Lung (tissue), 11 donors: ENCODE measurements at regions not wholly inside any gene's neighbourhood (a gene's known extent, or its start where the extent isn't known, plus 50 kb on each side); places are given as distances from the start of the nearest gene placed in this dataset.

Experiments used
- ATAC-seq: fragments of 200-7000 bp; cut with Tn5 transposase; one replicate; pipeline ENCODE4 v1.9.1; 2020; ENCODE audit warnings: moderate number of reproducible peaks; ENCODE audit not compliant: insufficient read depth, low FRiP score
- DNase-seq, 3 donors: peaks; one replicate each; pipeline ENCODE4 v3.0.0-alpha.2; 2013 to 2017
- H3K27ac ChIP-seq, 2 donors: one replicate each; pipeline ENCODE4 v1.5.1; 2013; ENCODE audit warnings: mild to moderate bottlenecking in 2 of 2, moderate library complexity in 2 of 2, control low read depth in 1 of 2, inconsistent platforms in 1 of 2, low read depth in 1 of 2, low read length in 1 of 2
- H3K27me3 ChIP-seq, 3 donors: one replicate each; pipeline ENCODE4 v1.5.1; 2013; ENCODE audit warnings: low read length in 2 of 3; ENCODE audit not compliant: control insufficient read depth in 3 of 3, insufficient read depth in 3 of 3
- H3K36me3 ChIP-seq, 4 donors: one replicate each; pipeline ENCODE4 v1.5.1; 2013; ENCODE audit warnings: low read length in 4 of 4, mild to moderate bottlenecking in 1 of 4, moderate library complexity in 1 of 4; ENCODE audit not compliant: control insufficient read depth in 4 of 4, insufficient read depth in 4 of 4
- H3K4me1 ChIP-seq, 5 donors: one replicate each; pipeline ENCODE4 v1.5.1; 2013; ENCODE audit warnings: low read length in 5 of 5, mild to moderate bottlenecking in 2 of 5, moderate library complexity in 1 of 5; ENCODE audit not compliant: control insufficient read depth in 5 of 5, insufficient read depth in 5 of 5
- H3K4me3 ChIP-seq: one replicate; pipeline ENCODE4 v1.5.1; 2013; ENCODE audit warnings: mild to moderate bottlenecking, control low read depth, moderate library complexity
- H3K9ac ChIP-seq, 2 donors: one replicate each; pipeline ENCODE4 v1.5.1; 2013; ENCODE audit warnings: low read length in 2 of 2, control low read depth in 1 of 2; ENCODE audit not compliant: insufficient read depth in 1 of 2
- H3K9me3 ChIP-seq, 4 donors: one replicate each; pipeline ENCODE4 v1.5.1; 2013; ENCODE audit warnings: low read length in 3 of 4, mild to moderate bottlenecking in 1 of 4, moderate library complexity in 1 of 4; ENCODE audit not compliant: control insufficient read depth in 4 of 4, insufficient read depth in 3 of 4
- CTCF ChIP-seq: IDR thresholded peaks from 2 replicates; pipeline ENCODE4 v1.5.1; 2012; ENCODE audit warnings: mild to moderate bottlenecking; ENCODE audit errors: control extremely low read depth, extremely low read depth
- WGBS, 2 donors: extraction: QIAGEN DNeasy Blood & Tissue Kit; methylation state at CpG; one replicate each; pipeline ENCODE4 v1.1.7; 2013; 5-methylcytosine and 5-hydroxymethylcytosine counted together
- donor health status: control.
- donor health status: control.
- donor health status: Bipolar disorder and iron deficiency.
- donor health status: healthy.
- donor health status: DM: yes; HTN: yes; CAD: no.

GRCh38 chr6:120411394-120411793, 922.9 kb downstream of the TBC1D32 start:
- Histone ChIP-seq H3K27me3 (no peaks in the 10 kb centered on the region), H3K9me3 (no peaks in the 10 kb centered on the region), H3K27ac (no peak overlapping the region), H3K9ac (no peak overlapping the region), H3K4me1 (peaks cover 0 to 2% (median 0%) of the 10 kb centered on the region in 5 donors), H3K4me3 (no peak overlapping the region), H3K36me3 (no peaks in the 10 kb centered on the region)
- no peak for DNase-seq
- no peak for ATAC-seq
- 84 to 85% methylated on average over 3 of the region's 3 CpGs for WGBS, 2 donors
- TF ChIP-seq CTCF, result no peak

- Histone ChIP-seq H3K9ac (no peak overlapping the region), H3K4me1 (peaks cover 0 to 2% (median 0%) of the 10 kb centered on the region in 5 donors), H3K27ac (no peak overlapping the region), H3K36me3 (no peaks in the 10 kb centered on the region), H3K27me3 (no peaks in the 10 kb centered on the region), H3K9me3 (peaks cover 0 to 5% (median 0%) of the 10 kb centered on the region in 4 donors), H3K4me3 (no peak overlapping the region)
- ATAC-seq (no peak), DNase-seq (no peak)
- WGBS, 2 donors, result 83 to 96% methylated on average over 1 of the region's 1 CpG
- TF ChIP-seq CTCF, result no peak
These were observed 923.7 kb downstream of the TBC1D32 start for GRCh38 chr6:120410586-120410985.

GRCh38 chr6:120407696-120408095, 926.6 kb downstream of the TBC1D32 start:
- Histone ChIP-seq H3K9ac (no peak overlapping the region), H3K4me1 (no peaks in the 10 kb centered on the region), H3K27ac (no peak overlapping the region), H3K36me3 (no peaks in the 10 kb centered on the region), H3K4me3 (no peak overlapping the region), H3K9me3 (peaks cover 0 to 5% (median 0%) of the 10 kb centered on the region in 4 donors), H3K27me3 (no peaks in the 10 kb centered on the region)
- DNase-seq (no peak), ATAC-seq (no peak)
- TF ChIP-seq CTCF, result no peak

GRCh38 chr6:120405947-120406346, 928.3 kb downstream of the TBC1D32 start:
- H3K4me1 ChIP-seq, result no peaks in the 10 kb centered on the region
- no peaks in the 10 kb centered on the region for H3K36me3 ChIP-seq
- no peak overlapping the region for H3K9ac ChIP-seq
- 67 to 76% methylated on average over 3 of the region's 3 CpGs for WGBS, 2 donors
- no peak overlapping the region for H3K4me3 ChIP-seq
- no peak overlapping the region for H3K27ac ChIP-seq
- H3K27me3 ChIP-seq, result no peaks in the 10 kb centered on the region
- DNase-seq (no peak), ATAC-seq (no peak)
- H3K9me3 ChIP-seq, result peaks cover 0 to 5% (median 0%) of the 10 kb centered on the region in 4 donors
- TF ChIP-seq CTCF, result no peak
